ENCODE measurements at regions not wholly inside any gene's neighbourhood (a gene's known extent, or its start where the extent isn't known, plus 50 kb on each side); places are given as distances from the start of the nearest gene placed in this dataset. TPM values are rescaled to one million over a fixed set of nuclear protein-coding genes. Genes with fewer than 3 reads are reported as not detected.

Small RNA genes lying in the stretch of these regions (small RNA-seq; reads per million reads assigned to genes)
- gene RNU6-974P = not detected

Measured in GM12878 (cell line).